GM12891 (cell line): ENCODE measurements at regions not wholly inside any gene's neighbourhood (a gene's known extent, or its start where the extent isn't known, plus 50 kb on each side); places are given as distances from the start of the nearest gene placed in this dataset.
"Not testable (repeated sequence)": the region's sequence is repeated elsewhere in the genome, so short reads cannot be mapped to it uniquely, and the experiment has no call there.

Experiments
- DNase-seq: peaks from one replicate; pipeline ENCODE4 v3.0.0; 2011; ENCODE audit warnings: low spot score; ENCODE audit not compliant: insufficient read length
- FAIRE-seq: peaks from 2 replicates; lab custom pipeline; 2011; peaks lifted over from hg19 to GRCh38; lab: Jason Lieb, UNC
- PAX5 ChIP-seq: IDR thresholded peaks from 2 replicates; pipeline ENCODE4 v1.6.1; 2011; ENCODE audit warnings: low read length, moderate library complexity, mild to moderate bottlenecking; ENCODE audit not compliant: insufficient read depth, severe bottlenecking
- POLR2A ChIP-seq: IDR thresholded peaks from 2 replicates; pipeline ENCODE4 v1.6.1; 2011; ENCODE audit warnings: low read depth, low read length, control low read depth
- POLR2AphosphoS5 ChIP-seq: IDR thresholded peaks from 2 replicates; pipeline ENCODE4 v1.6.1; 2011; ENCODE audit warnings: low read depth, low read length, control low read depth
- POU2F2 ChIP-seq: IDR thresholded peaks from 2 replicates; pipeline ENCODE4 v1.6.1; 2011; ENCODE audit warnings: low read depth, mild to moderate bottlenecking, control low read depth, low read length, moderate library complexity
- SPI1 ChIP-seq: IDR thresholded peaks from 2 replicates; pipeline ENCODE4 v1.6.1; 2011; ENCODE audit warnings: low read depth, low read length, control low read depth
- TAF1 ChIP-seq: IDR thresholded peaks from 2 replicates; pipeline ENCODE4 v1.6.1; 2011; ENCODE audit warnings: low read depth, low read length, control low read depth

- FAIRE-seq (no peak), DNase-seq (no peak)
- no peak for TF ChIP-seq SPI1
- no peak for TF ChIP-seq PAX5
- TF ChIP-seq POLR2A = no peak
- no peak for TF ChIP-seq POU2F2
- no peak for TF ChIP-seq POLR2AphosphoS5
- no peak for TF ChIP-seq TAF1
Observed at GRCh38 chr6:140346428-140346827, 972.0 kb upstream of the CITED2 start.

GRCh38 chr6:140345935-140346334, 971.5 kb upstream of the CITED2 start:
- TF ChIP-seq SPI1 = no peak
- FAIRE-seq = no peak
- DNase-seq = no peak

- TF ChIP-seq SPI1 (no peak), POU2F2 (no peak), POLR2AphosphoS5 (no peak), POLR2A (no peak), TAF1 (no peak)
- no peak for FAIRE-seq
- no peak for DNase-seq
Observed at GRCh38 chr6:140344142-140344913, 969.9 kb upstream of the CITED2 start.

GRCh38 chr6:140343128-140343527, 968.7 kb upstream of the CITED2 start:
- no peak for TF ChIP-seq PAX5
- TF ChIP-seq POLR2A = no peak
- TF ChIP-seq POLR2AphosphoS5 = no peak
- TF ChIP-seq TAF1 = no peak
- no peak for TF ChIP-seq SPI1
- TF ChIP-seq POU2F2 = no peak
- FAIRE-seq (no peak), DNase-seq (no peak)

- TF ChIP-seq PAX5 (no peak), TAF1 (no peak), POU2F2 (no peak), POLR2A (no peak), POLR2AphosphoS5 (no peak), SPI1 (no peak)
- FAIRE-seq = no peak
- no peak for DNase-seq
Observed at GRCh38 chr6:140341272-140341671, 966.8 kb upstream of the CITED2 start.

- FAIRE-seq = no peak
- no peak for TF ChIP-seq POLR2AphosphoS5
- DNase-seq = no peak
Observed at GRCh38 chr6:140340795-140341194, 966.3 kb upstream of the CITED2 start.

- DNase-seq, FAIRE-seq: not testable (repeated sequence)
Observed at GRCh38 chr6:140339084-140339483, 964.6 kb upstream of the CITED2 start.

GRCh38 chr6:140321891-140322290, 947.4 kb upstream of the CITED2 start:
- no peak for FAIRE-seq
- DNase-seq = no peak
- TF ChIP-seq POLR2A = no peak
- TF ChIP-seq POU2F2 = no peak
- no peak for TF ChIP-seq SPI1
- TF ChIP-seq PAX5 = no peak
- TF ChIP-seq POLR2AphosphoS5 = no peak
- no peak for TF ChIP-seq TAF1

- DNase-seq (no peak), FAIRE-seq (peak; percentile 20)
- TF ChIP-seq POU2F2 = no peak
- peak; percentile 22; the same call in 1 of the 2 replicates for TF ChIP-seq SPI1
Observed at GRCh38 chr6:140320081-140321080, 945.9 kb upstream of the CITED2 start.

- TF ChIP-seq SPI1 = no peak
- no peak for TF ChIP-seq TAF1
- TF ChIP-seq POLR2AphosphoS5 = no peak
- FAIRE-seq (peak; percentile 40), DNase-seq (no peak)
Observed at GRCh38 chr6:140319209-140319608, 944.8 kb upstream of the CITED2 start.

- no peak for DNase-seq
- peak; percentile 28 for FAIRE-seq
Observed at GRCh38 chr6:140318408-140318807, 944.0 kb upstream of the CITED2 start.

More at GRCh38 chr6:140318408-140318807, 944.0 kb upstream of the CITED2 start:
- TF ChIP-seq POLR2A (no peak), PAX5 (no peak), POLR2AphosphoS5 (no peak), TAF1 (no peak), POU2F2 (no peak), SPI1 (no peak)
